Activated naive CD8-positive, alpha-beta T cell treated with anti-CD3 and anti-CD28 coated beads, Interleukin-2, amount 50 U/mL, for 16 hours (primary cell): ENCODE measurements at regions not wholly inside any gene's neighbourhood (a gene's known extent, or its start where the extent isn't known, plus 50 kb on each side); places are given as distances from the start of the nearest gene placed in this dataset.
"Not testable (repeated sequence)": the region's sequence is repeated elsewhere in the genome, so short reads cannot be mapped to it uniquely, and the experiment has no call there.

ENCODE experiments used
- DNase-seq: peaks from one replicate; pipeline ENCODE4 v3.0.0-alpha.2; 2020; ENCODE audit warnings: low read depth, low spot score

- DNase-seq: no peak
Measured at GRCh38 chr4:26044524-26044923, 130.5 kb downstream of the SMIM20 start.

DNA sequence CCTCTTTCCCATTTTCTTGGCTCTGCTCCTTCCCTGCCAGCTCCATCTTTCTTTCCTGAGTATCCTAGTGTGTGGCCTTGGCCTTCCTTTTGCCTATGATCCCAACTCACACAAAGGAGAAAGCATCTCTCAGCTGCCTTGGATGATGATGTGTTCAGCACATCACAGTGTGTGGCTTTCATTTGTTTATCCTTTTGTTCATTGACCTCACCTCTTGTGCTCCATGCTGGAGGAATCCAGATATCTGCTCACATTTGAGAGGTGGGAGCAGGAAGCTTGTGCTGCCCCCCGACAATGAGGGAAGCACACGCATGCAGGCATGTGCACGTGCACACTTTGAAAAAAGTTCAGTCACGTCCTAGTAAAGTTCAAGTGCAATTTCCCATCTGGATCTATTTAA, 131.0 kb downstream of the SMIM20 start:
- DNase-seq: no peak

DNA sequence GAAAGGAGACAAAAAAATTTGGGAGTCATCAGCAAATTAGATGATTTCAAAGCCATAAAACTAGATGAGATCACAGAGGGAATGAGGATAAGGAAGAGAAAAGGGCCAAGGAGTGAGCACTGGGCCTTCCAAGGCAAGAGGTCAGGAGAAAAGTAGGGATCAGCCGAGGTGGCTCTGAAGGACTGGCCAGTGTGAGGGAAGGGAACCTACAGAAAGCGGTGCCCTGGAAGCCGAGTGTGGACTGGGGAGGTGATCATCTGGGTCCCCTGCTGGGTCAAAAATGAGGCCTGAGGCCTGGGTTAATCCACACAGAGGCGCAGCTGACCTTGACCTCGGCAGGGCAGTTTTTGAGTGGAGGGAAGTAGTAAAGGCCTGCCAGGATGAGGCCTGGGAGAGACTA, 133.8 kb downstream of the SMIM20 start:
- DNase-seq: no peak

- no peak for DNase-seq
Measured at GRCh38 chr4:26048378-26048882, 134.4 kb downstream of the SMIM20 start.

- no peak for DNase-seq
Measured at GRCh38 chr4:26048950-26049349, 134.9 kb downstream of the SMIM20 start.

DNA sequence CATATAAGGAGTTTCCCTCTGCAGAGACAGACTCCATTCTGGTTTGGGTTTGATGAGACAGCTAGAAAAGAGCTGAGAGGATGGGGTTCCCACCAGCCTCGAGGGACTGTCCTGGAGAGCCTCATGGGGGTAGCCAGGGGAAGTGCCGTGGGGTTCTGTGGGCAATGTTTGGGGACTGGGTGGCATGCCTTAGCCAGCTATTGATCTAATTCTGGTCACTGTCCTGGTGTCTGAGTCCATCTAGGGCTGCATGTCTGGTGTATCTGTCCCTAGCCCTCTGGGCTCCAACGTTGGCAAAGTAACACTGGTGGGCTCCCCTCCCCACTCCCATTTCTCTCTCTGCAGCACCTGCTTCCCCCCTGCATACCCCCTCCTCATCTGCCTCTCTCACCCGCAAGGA, 135.4 kb downstream of the SMIM20 start:
- no peak for DNase-seq

- no peak for DNase-seq
Measured at GRCh38 chr4:26050212-26050643, 136.2 kb downstream of the SMIM20 start.

DNA sequence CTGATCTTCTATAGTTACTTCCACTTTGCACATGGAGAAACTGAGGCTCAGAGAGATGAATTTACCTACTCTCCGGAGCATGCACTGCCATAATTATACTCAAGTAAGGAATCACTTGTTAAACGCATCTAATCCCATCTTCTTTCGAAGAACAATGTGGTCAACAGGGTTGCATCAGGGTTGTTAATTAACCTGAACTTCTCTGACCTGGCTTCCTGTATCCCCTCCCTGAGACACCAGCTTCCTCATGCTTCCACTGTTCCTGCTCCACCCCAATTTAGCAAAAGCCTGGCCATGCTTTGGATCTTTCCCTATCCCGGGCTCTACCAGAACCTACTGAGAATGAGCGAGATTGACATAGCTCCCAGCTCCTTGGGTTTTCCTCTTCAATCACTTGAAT, 136.7 kb downstream of the SMIM20 start:
- no peak for DNase-seq

GRCh38 chr4:26051240-26051639, 137.2 kb downstream of the SMIM20 start:
- DNase-seq: no peak

GRCh38 chr4:26052663-26053541, 138.9 kb downstream of the SMIM20 start:
- DNase-seq: no peak

- no peak for DNase-seq
Measured at GRCh38 chr4:26053761-26054160, 139.7 kb downstream of the SMIM20 start.

GRCh38 chr4:26055855-26056254, 141.8 kb downstream of the SMIM20 start:
- no peak for DNase-seq

- no peak for DNase-seq
Measured at GRCh38 chr4:26056406-26056805, 142.4 kb downstream of the SMIM20 start.

- not testable (repeated sequence) for DNase-seq
Measured at GRCh38 chr4:26057839-26058238, 143.8 kb downstream of the SMIM20 start.

DNA sequence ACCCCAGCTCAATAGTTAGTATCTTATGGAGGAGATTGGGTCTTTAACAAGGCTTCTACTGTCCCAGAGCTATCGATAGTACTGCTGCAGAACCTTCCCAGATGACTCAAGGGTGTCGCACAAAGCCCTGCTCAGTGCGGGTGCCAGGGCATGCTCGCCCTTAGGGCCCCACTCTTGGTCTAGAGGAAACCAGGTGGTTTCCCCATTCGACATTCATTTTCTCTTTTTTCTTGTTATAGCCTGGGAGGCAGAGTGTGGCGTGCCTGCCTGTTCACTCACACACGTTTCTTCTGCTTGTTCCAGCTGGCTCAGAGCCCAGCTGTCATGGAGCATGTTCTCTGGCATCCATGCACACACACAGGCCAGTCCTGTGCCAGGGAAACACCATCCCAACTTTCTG, 144.5 kb downstream of the SMIM20 start:
- DNase-seq: no peak

DNA sequence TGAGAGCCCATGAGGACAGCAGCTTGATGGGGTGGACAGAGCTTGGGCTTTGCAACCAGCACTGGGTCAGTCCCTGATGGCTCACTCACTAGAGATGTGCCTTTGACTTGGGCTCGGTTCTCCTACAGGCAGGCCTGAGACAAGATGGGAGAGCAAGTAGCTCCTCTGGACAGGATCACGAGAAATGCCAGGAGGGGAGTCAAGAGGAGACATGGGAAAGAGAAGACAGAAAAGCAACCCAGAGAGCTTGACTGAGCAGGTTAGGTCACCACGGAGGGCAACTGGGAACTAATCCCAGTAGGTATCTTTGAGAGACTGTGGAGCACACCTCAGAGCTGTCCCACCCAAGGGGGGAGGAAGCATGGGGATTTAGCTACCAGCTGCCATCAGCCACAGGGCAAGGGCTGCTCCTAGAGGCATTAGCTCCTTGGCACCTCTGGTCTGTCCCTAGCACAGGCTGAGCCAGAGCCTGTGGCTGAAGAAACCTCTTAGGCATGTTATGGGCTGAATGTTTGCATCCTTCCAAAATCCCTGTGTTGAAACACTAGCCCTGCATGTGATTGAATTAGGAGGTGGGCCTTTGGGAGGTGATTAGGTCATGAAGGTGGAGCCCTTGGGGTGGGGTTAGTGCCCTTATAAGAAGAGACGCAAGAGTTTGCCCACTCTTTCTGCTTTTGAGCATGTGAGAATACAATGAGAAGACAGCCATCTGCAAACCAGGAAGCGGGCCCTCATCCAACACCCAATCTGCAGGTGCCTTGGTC, 145.6 kb downstream of the SMIM20 start:
- DNase-seq: no peak

DNA sequence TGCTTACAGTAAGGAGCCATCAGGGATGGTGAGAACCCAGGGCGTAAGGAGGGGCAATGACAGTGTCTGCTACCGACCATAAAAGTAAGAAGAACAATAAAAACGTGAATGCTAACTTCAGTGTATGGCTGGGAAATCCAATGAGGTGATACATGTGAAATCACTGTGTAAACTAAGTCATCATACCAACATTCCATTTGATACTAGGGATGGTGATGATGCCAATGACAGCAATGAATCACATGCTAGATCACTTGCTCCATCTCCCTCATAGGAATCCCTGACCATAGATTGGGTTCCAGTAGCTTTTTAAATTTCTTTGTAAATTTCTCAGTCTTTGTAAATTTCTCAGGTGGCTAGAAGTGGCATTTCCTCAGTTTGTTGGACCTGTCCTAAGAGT, 146.3 kb downstream of the SMIM20 start:
- DNase-seq: no peak

DNA sequence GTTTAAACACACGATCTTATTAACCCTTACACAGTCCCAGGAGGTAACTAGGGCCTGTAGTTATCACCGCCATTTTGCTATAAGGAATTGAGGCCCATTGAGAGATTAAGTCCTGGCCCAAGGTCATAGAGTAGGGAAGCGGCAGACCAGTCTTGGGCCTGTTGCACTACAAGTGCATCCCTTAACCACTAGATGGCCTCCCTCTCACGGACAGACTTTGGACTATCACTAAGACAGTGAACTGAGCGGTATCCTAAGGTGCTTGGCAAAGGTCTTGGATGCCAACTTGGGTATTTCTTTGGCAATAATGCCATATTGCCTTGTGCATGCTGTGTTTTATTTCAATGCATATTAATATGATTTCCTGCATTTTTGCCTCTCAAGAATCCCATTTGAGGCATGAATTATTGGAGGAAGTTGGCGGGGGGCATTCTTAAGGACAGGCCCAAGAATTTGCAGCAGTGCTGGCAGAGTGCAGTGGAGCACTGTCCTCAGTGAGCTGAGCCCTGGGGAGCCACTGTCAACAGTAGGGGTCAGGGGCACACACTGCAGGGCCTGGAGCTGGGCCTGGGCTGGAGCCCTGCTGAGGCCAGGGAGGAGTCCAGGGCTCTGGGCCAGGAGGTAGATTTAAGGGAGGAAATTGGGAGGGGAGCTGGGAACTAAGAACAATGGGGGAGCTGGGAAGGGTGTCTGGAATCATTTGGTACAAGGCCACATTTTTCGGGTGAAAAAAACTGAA, 147.4 kb downstream of the SMIM20 start:
- DNase-seq: no peak

DNA sequence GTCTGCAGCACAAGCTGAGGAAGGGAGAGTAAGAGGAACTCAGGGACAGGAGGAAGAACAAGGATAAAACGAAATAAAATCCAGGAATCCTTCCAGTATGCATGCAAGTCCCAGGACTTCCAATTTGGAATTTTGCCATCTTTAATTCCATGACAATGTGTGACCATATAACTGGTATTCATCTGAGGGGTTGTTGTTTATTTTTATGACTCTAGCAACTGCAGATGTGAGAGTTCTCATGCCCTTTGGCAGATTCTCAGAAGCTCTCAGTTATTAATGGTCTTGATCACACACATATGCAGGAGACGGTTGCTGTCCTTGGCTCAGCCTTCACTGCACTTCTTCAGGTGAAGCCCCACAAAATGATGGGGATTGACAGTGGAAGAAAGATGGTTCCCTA, 148.2 kb downstream of the SMIM20 start:
- DNase-seq: no peak

GRCh38 chr4:26064009-26064408, 150.0 kb downstream of the SMIM20 start:
- not testable (repeated sequence) for DNase-seq

DNA sequence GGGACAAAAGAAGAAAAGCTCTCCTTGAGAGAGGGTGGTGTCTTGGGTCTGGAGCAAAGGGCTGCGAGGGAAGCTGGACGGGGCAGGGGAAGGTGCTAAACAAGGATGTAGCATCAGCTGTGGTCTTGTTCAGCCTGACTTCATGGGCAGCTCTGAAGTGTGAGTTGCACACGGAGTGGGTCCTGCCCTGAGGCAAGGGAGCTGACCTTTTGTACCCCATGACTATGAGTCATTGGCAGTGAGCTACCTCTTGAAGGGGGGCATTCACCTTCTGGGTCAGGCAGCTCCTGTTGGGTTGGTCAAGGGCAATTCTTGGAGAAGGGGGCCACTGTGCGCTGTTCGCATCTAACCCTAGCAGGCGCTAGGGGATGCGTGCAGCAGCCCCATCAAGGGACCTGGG, 151.8 kb downstream of the SMIM20 start:
- no peak for DNase-seq

- no peak for DNase-seq
Measured at GRCh38 chr4:26067035-26067434, 153.0 kb downstream of the SMIM20 start.
